Left ventricle myocardium inferior (tissue), 1 donor: ENCODE measurements at regions not wholly inside any gene's neighbourhood (a gene's known extent, or its start where the extent isn't known, plus 50 kb on each side); places are given as distances from the start of the nearest gene placed in this dataset.

Experiments
- DNase-seq: peaks from one replicate; pipeline ENCODE4 v3.0.0-alpha.2; 2020
- H3K27ac ChIP-seq: fragments of 200-600 bp; replicated peaks from 2 replicates; pipeline ENCODE4 v1.8.0; 2021
- H3K27me3 ChIP-seq: fragments of 200-600 bp; 2 replicates; pipeline ENCODE4 v1.8.0; 2021; ENCODE audit warnings: low read depth
- H3K36me3 ChIP-seq: fragments of 200-600 bp; 2 replicates; pipeline ENCODE4 v1.8.0; 2021
- H3K4me1 ChIP-seq: fragments of 200-600 bp; 2 replicates; pipeline ENCODE4 v1.8.0; 2021
- H3K4me3 ChIP-seq: fragments of 200-600 bp; 2 replicates; pipeline ENCODE4 v1.8.0; 2021; ENCODE audit warnings: mild to moderate bottlenecking, moderate library complexity
- H3K9me3 ChIP-seq: fragments of 200-600 bp; replicated peaks from 2 replicates; pipeline ENCODE4 v1.8.0; 2021
- intact Hi-C: fragments of 100-400 bp; cut with micrococcal nuclease; formaldehyde crosslinking; loops from one replicate; pipeline ENCODE4 v1.11.0; 2022
- TF ChIP-seq, protein P1 (sequence below): fragments of 200-600 bp; IDR thresholded peaks from 2 replicates; pipeline ENCODE4 v1.8.0; 2021; ENCODE audit warnings: antibody characterized with exemption, mild to moderate bottlenecking, borderline replicate concordance
- donor health status: DM: no; HTN: yes; CAD: no; lungs with severe emphysema.

- no peak for DNase-seq
- no peaks in the 10 kb centered on the region for H3K4me1 ChIP-seq
- H3K9me3 ChIP-seq, result peaks cover 6% of the 10 kb centered on the region
- H3K4me3 ChIP-seq, result no peak overlapping the region
- H3K27me3 ChIP-seq, result no peaks in the 10 kb centered on the region
- H3K27ac ChIP-seq, result no peak overlapping the region
- TF ChIP-seq, protein P1, sequence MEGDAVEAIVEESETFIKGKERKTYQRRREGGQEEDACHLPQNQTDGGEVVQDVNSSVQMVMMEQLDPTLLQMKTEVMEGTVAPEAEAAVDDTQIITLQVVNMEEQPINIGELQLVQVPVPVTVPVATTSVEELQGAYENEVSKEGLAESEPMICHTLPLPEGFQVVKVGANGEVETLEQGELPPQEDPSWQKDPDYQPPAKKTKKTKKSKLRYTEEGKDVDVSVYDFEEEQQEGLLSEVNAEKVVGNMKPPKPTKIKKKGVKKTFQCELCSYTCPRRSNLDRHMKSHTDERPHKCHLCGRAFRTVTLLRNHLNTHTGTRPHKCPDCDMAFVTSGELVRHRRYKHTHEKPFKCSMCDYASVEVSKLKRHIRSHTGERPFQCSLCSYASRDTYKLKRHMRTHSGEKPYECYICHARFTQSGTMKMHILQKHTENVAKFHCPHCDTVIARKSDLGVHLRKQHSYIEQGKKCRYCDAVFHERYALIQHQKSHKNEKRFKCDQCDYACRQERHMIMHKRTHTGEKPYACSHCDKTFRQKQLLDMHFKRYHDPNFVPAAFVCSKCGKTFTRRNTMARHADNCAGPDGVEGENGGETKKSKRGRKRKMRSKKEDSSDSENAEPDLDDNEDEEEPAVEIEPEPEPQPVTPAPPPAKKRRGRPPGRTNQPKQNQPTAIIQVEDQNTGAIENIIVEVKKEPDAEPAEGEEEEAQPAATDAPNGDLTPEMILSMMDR, result no peak
- intact Hi-C loops, result no loop called here
- H3K36me3 ChIP-seq, result no peaks in the 10 kb centered on the region
These were observed 82.2 kb upstream of the GUCA2B start for GRCh38 chr1:42070996-42071395.

DNA sequence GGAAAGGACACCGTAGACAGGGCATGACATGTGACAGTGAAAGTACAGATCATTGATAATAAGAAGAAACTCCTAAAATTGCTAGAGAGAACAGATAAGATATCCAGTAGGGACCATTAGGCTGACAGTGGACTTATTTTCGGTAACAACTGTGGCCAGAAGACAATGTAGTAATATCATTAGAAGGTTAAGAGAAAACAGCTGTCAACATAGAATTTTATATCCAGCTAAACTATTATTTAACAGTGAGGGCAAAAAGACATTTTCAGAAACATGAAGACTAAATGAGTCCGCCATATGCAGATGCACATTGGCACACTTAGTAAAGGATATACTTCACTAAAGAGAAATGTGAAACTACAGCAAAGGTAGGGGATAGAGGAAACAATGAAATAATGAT lies 95.4 kb upstream of the GUCA2B start:
- no peak overlapping the region for H3K4me3 ChIP-seq
- peaks cover 25% of the 10 kb centered on the region for H3K9me3 ChIP-seq
- H3K4me1 ChIP-seq, result no peaks in the 10 kb centered on the region
- no peak overlapping the region for H3K27ac ChIP-seq
- H3K27me3 ChIP-seq, result no peaks in the 10 kb centered on the region
- H3K36me3 ChIP-seq, result no peaks in the 10 kb centered on the region
- intact Hi-C loops, result no loop called here
- DNase-seq, result no peak
- TF ChIP-seq, protein P1, result no peak

- Histone ChIP-seq H3K36me3 (no peaks in the 10 kb centered on the region), H3K9me3 (peaks cover 25% of the 10 kb centered on the region), H3K27me3 (no peaks in the 10 kb centered on the region), H3K4me3 (no peak overlapping the region), H3K4me1 (peaks cover 4% of the 10 kb centered on the region), H3K27ac (no peak overlapping the region)
- intact Hi-C loops, result no loop called here
- no peak for DNase-seq
- TF ChIP-seq, protein P1, result no peak
These were observed 96.8 kb upstream of the GUCA2B start for GRCh38 chr1:42056460-42056859.

DNA sequence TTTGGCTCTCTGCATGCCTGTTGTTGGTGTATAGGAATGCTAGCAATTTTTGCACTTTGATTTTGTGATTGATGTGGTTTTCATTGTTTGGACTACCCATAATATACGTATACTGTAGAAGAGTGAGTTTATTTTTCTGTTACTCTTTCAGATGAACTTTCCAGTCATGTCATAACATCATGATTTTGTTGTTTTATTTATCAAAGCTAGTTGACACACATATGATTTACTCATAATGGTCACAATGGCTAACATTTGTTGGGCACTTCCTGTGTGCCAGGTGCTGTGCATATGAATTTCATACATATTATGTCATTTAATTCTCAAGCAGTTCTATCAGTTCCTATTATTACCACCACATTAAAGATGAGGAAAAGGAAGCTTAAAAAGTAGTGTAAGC lies 98.1 kb upstream of the GUCA2B start:
- H3K9me3 ChIP-seq, result peaks cover 25% of the 10 kb centered on the region
- no peaks in the 10 kb centered on the region for H3K36me3 ChIP-seq

DNA sequence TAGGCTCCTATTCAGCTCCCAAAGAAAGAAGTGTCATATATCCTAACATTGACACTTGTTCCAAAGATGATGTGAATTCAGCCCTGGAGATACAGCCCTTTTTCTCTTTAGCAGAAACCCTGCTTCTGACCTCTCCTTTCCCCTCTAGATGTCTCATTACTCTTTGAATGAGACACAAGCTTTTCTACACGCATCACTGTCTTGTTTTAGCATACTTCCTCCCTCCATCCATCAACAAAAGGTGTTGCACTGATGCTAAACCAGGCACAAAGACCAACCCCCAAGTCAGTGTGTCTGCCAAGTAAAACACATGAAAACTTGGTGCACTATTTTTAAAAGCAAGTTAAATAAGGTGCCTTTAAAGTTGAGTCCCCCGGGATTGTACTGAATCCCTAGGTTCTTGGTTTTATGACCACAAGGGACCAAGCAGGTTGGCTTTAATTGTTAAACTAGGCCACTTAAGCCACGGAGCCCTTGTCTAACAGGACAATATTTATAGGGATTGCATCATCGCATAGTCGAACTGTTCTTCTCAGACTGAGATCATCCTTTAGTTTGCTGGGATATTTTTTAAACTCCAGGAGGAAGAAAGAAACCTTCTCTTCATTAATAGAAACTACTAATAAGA lies 101.0 kb upstream of the GUCA2B start:
- H3K4me3 ChIP-seq, result no peak overlapping the region
- no peaks in the 10 kb centered on the region for H3K36me3 ChIP-seq
- intact Hi-C loops, result no loop called here
- no peak overlapping the region for H3K27ac ChIP-seq
- peaks cover 4% of the 10 kb centered on the region for H3K4me1 ChIP-seq
- DNase-seq, result no peak
- peaks cover 8% of the 10 kb centered on the region for H3K9me3 ChIP-seq
- TF ChIP-seq, protein P1, result no peak
- no peaks in the 10 kb centered on the region for H3K27me3 ChIP-seq

More for the DNA sequence above, 98.1 kb upstream of the GUCA2B start:
- no peak overlapping the region for H3K27ac ChIP-seq
- peaks cover 4% of the 10 kb centered on the region for H3K4me1 ChIP-seq
- no peak overlapping the region for H3K4me3 ChIP-seq
- H3K27me3 ChIP-seq, result no peaks in the 10 kb centered on the region
- TF ChIP-seq, protein P1, result no peak
- DNase-seq, result no peak
- intact Hi-C loops, result no loop called here
